ENCODE measurements at regions not wholly inside any gene's neighbourhood (a gene's known extent, or its start where the extent isn't known, plus 50 kb on each side); places are given as distances from the start of the nearest gene placed in this dataset.
"Not testable (repeated sequence)": the region's sequence is repeated elsewhere in the genome, so short reads cannot be mapped to it uniquely, and the experiment has no call there.

- H3K4me1 ChIP-seq (ENCODE audit: insufficient read depth, low read length), result no peaks in the 10 kb centered on the region
- no peaks in the 10 kb centered on the region for H3K79me2 ChIP-seq (ENCODE audit: low read length)
- no peak overlapping the region for H3K9ac ChIP-seq (ENCODE audit: low read length)
- no peaks in the 10 kb centered on the region for H3K9me2 ChIP-seq (replicated peaks; ENCODE audit: low read length)
- no peak for TF ChIP-seq EZH2 (IDR thresholded peaks at IDR 0.05; ENCODE audit: low read length, unreplicated experiment)
- TF ChIP-seq EZH2phosphoT487 (IDR thresholded peaks at IDR 0.05; ENCODE audit: borderline replicate concordance, low read length), result no peak
- TF ChIP-seq CTCF (conservative IDR thresholded peaks at IDR 0.05; ENCODE audit: low read depth, low read length), result no peak
- H3K4me3 ChIP-seq (ENCODE audit: low read length), result no peak overlapping the region
- intact Hi-C loops (cut with micrococcal nuclease), result no loop called here
- ChIA-PET POLR2A (ENCODE audit: unreplicated experiment) (no interaction called here), CTCF (no interaction called here)
- ATAC-seq (no peak), DNase-seq (no peak)
- H3K27me3 ChIP-seq (ENCODE audit: low read length), result no peaks in the 10 kb centered on the region
- H2AFZ ChIP-seq (ENCODE audit: low read length), result no peak overlapping the region
- H3K9me3 ChIP-seq (ENCODE audit: low read length), result no peaks in the 10 kb centered on the region
- H3F3A ChIP-seq (ENCODE audit: low read length, unreplicated experiment), result no peaks in the 10 kb centered on the region
- H3K4me2 ChIP-seq (ENCODE audit: low read length), result no peak overlapping the region
- no peaks in the 10 kb centered on the region for H3K36me3 ChIP-seq (ENCODE audit: low read depth, low read length)
- H3K27ac ChIP-seq (ENCODE audit: low read length), result no peak overlapping the region
- H4K20me1 ChIP-seq (ENCODE audit: low read length), result no peaks in the 10 kb centered on the region
- no TSS peak for BruUV-seq (replicated peaks)
Observed at GRCh38 chr7:25048444-25048834, 68.5 kb upstream of the OSBPL3 start.

- intact Hi-C loops (cut with micrococcal nuclease); H3K4me3 ChIP-seq (ENCODE audit: low read length); H3K9me2 ChIP-seq (replicated peaks; ENCODE audit: low read length); H3K79me2 ChIP-seq (ENCODE audit: low read length); H3K27me3 ChIP-seq (ENCODE audit: low read length); ATAC-seq; POLR2A ChIA-PET (ENCODE audit: unreplicated experiment); H3F3A ChIP-seq (ENCODE audit: low read length, unreplicated experiment); CTCF ChIA-PET; H3K27ac ChIP-seq (ENCODE audit: low read length); H3K4me1 ChIP-seq (ENCODE audit: insufficient read depth, low read length); BruUV-seq (replicated peaks); H3K36me3 ChIP-seq (ENCODE audit: low read depth, low read length); H2AFZ ChIP-seq (ENCODE audit: low read length); H4K20me1 ChIP-seq (ENCODE audit: low read length); DNase-seq; H3K4me2 ChIP-seq (ENCODE audit: low read length); H3K9ac ChIP-seq (ENCODE audit: low read length); H3K9me3 ChIP-seq (ENCODE audit: low read length): not testable (repeated sequence)
Observed at GRCh38 chr7:25047571-25048443, 67.8 kb upstream of the OSBPL3 start.

GRCh38 chr7:25037325-25037724, 57.3 kb upstream of the OSBPL3 start:
- DNase-seq, result no peak

More at GRCh38 chr7:25037325-25037724, 57.3 kb upstream of the OSBPL3 start:
- Histone ChIP-seq H3F3A (ENCODE audit: low read length, unreplicated experiment) (no peaks in the 10 kb centered on the region), H3K27me3 (ENCODE audit: low read length) (no peaks in the 10 kb centered on the region), H3K27ac (ENCODE audit: low read length) (no peak overlapping the region), H3K79me2 (ENCODE audit: low read length) (no peaks in the 10 kb centered on the region), H3K36me3 (ENCODE audit: low read depth, low read length) (no peaks in the 10 kb centered on the region), H3K9ac (ENCODE audit: low read length) (no peak overlapping the region), H3K4me3 (ENCODE audit: low read length) (no peak overlapping the region), H4K20me1 (ENCODE audit: low read length) (no peaks in the 10 kb centered on the region), H3K4me1 (ENCODE audit: insufficient read depth, low read length) (no peaks in the 10 kb centered on the region), H3K4me2 (ENCODE audit: low read length) (no peak overlapping the region), H3K9me3 (ENCODE audit: low read length) (no peaks in the 10 kb centered on the region), H3K9me2 (replicated peaks; ENCODE audit: low read length) (no peaks in the 10 kb centered on the region), H2AFZ (ENCODE audit: low read length) (no peak overlapping the region)
- ChIA-PET POLR2A (ENCODE audit: unreplicated experiment) (no interaction called here), CTCF (no interaction called here)
- intact Hi-C loops (cut with micrococcal nuclease), result no loop called here
- no TSS peak for BruUV-seq (replicated peaks)
- ATAC-seq, result no peak
- TF ChIP-seq EZH2 (IDR thresholded peaks at IDR 0.05; ENCODE audit: low read length, unreplicated experiment) (no peak), CTCF (conservative IDR thresholded peaks at IDR 0.05; ENCODE audit: low read depth, low read length) (no peak), EZH2phosphoT487 (IDR thresholded peaks at IDR 0.05; ENCODE audit: borderline replicate concordance, low read length) (no peak)

All from PC-3 (cell line).